Transverse colon (tissue), 4 donors: ENCODE measurements at regions not wholly inside any gene's neighbourhood (a gene's known extent, or its start where the extent isn't known, plus 50 kb on each side); places are given as distances from the start of the nearest gene placed in this dataset.
"Not testable (repeated sequence)": the region's sequence is repeated elsewhere in the genome, so short reads cannot be mapped to it uniquely, and the experiment has no call there.

ENCODE experiments used
- DNase-seq: peaks from one replicate; pipeline ENCODE4 v3.0.0-alpha.2; 2019
- H3K27ac ChIP-seq, 4 donors: fragments of 200-600 bp; sonication (generic); 2 replicates each; pipeline ENCODE4 v1.5.1; 2016 to 2018; ENCODE audit warnings: inconsistent platforms in 4 of 4
- H3K27me3 ChIP-seq: fragments of 200-600 bp; sonication (generic); 2 replicates; pipeline ENCODE4 v1.5.1; 2017; ENCODE audit warnings: inconsistent platforms
- H3K36me3 ChIP-seq, 4 donors: fragments of 200-600 bp; sonication (generic); 2 replicates each; pipeline ENCODE4 v1.5.1; 2017 to 2019; ENCODE audit warnings: inconsistent platforms in 4 of 4
- H3K4me1 ChIP-seq, 4 donors: fragments of 200-600 bp; sonication (generic); 2 replicates each; pipeline ENCODE4 v1.5.1; 2017 to 2020; ENCODE audit warnings: inconsistent platforms in 4 of 4
- H3K4me3 ChIP-seq, 4 donors: fragments of 200-600 bp; sonication (generic); 1 replicate in 1 of 4; 2 replicates in 3 of 4; pipeline versions ENCODE4 v1.5.1 to v1.6.1; 2017 to 2019; ENCODE audit warnings: inconsistent platforms in 4 of 4
- H3K9me3 ChIP-seq, 2 donors: fragments of 200-600 bp; sonication (generic); 2 replicates each; pipeline ENCODE4 v1.5.1; 2017 to 2019; ENCODE audit warnings: inconsistent platforms in 2 of 2
- CTCF ChIP-seq, 5 experiments: fragments of 200-600 bp in 3 of 5; fragments of 450-650 bp in 2 of 5; sonication (generic) in 3 of 5; IDR thresholded peaks; 1 replicate in 2 of 5; 2 replicates in 3 of 5; pipeline ENCODE4 v1.5.1; 2016 to 2017; ENCODE audit warnings: antibody characterized with exemption in 5 of 5, inconsistent platforms in 3 of 5, mild to moderate bottlenecking in 2 of 5, moderate library complexity in 1 of 5
- EP300 ChIP-seq: sonication (generic); formaldehyde crosslinking; IDR thresholded peaks from one replicate; pipeline ENCODE4 v1.6.1; 2017; ENCODE audit warnings: antibody characterized with exemption, low read depth
- POLR2A ChIP-seq: fragments of 450-650 bp; IDR thresholded peaks from one replicate; pipeline ENCODE4 v1.6.1; 2016; ENCODE audit warnings: antibody characterized with exemption, mild to moderate bottlenecking, moderate library complexity
- POLR2AphosphoS5 ChIP-seq, 3 donors: sonication (generic); formaldehyde crosslinking; IDR thresholded peaks; one replicate each; pipeline ENCODE4 v1.6.1; 2016; ENCODE audit warnings: antibody characterized with exemption in 3 of 3
- WGBS, 2 donors: methylation state at CpG; one replicate each; pipeline ENCODE4 v1.1.5; 2018; ENCODE audit warnings: low coverage in 1 of 2; 5-methylcytosine and 5-hydroxymethylcytosine counted together
- in situ Hi-C, 4 donors: fragments of 200-750 bp; cut with MboI; loops; one replicate each; pipeline versions ENCODE4 v1.15.0 to v1.15.1; 2017; ENCODE audit warnings: low sequenced_read_pairs in 3 of 4, low pct_ligation_motif_present in 1 of 4, low pct_unique_long_range_greater_than_20kb in 1 of 4
- intact Hi-C: fragments of 100-400 bp; cut with DNase I; formaldehyde crosslinking; loops from one replicate; pipeline ENCODE4 v1.15.1; 2023; ENCODE audit warnings: low total_unique reads

DNA sequence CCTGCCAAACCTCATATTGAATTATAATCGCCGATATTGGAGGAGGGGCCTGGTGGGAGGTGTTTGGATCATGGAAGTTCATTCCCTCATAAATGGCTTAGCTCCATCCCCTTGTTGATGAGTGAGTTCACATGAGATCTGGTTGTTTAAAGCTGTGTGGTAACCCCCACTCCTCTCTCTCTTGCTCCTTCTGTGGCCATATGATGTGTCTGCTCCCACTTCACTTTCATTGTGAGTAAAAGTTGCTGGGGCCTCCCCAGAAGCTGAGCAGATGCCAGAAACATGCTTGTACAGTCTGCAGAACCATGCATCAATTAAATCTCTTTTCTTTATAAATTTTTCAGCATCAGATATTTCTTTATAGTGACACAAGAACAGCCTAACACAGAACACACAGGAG lies 929.0 kb upstream of the FAT3 start:
- DNase-seq = no peak
- intact Hi-C loops = no loop called here
- Histone ChIP-seq H3K27me3 (no peaks in the 10 kb centered on the region), H3K27ac (no peak overlapping the region), H3K4me1 (no peaks in the 10 kb centered on the region), H3K36me3 (no peaks in the 10 kb centered on the region), H3K9me3 (no peaks in the 10 kb centered on the region), H3K4me3 (no peak overlapping the region)
- 78% methylated on average over 2 of the region's 2 CpGs; no CpG with 5 or more reads in 1 of the 2 donors for WGBS, 2 donors
- in situ Hi-C loops = no loop called here
- TF ChIP-seq POLR2A = no peak
- TF ChIP-seq POLR2AphosphoS5 (IDR thresholded peaks at IDR 0.05) = no peak
- no peak for TF ChIP-seq CTCF (IDR thresholded peaks at IDR 0.05)
- no peak for TF ChIP-seq EP300

DNA sequence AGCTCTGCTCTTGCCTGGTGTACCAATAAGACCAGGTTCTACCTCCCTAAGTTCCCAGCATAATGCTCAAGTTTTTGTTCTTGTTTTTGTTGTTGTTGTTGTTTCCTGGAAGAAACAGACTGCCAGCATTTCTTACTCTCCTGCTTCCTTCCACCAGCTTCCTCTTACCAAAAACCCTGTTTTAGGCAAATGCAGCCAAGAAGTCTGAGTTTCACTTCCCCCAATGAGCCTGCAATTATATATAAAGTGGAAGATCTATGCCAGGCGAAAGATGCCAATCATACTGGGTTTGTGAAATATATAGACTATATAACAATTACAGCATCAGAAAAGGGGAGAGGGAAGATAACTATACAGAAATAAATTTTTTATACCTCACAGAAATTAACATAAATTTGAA lies 931.5 kb upstream of the FAT3 start:
- H3K27ac ChIP-seq = no peak overlapping the region
- no peaks in the 10 kb centered on the region for H3K36me3 ChIP-seq
- H3K27me3 ChIP-seq = no peaks in the 10 kb centered on the region
- H3K4me3 ChIP-seq = no peak overlapping the region
- no peaks in the 10 kb centered on the region for H3K9me3 ChIP-seq
- TF ChIP-seq CTCF (IDR thresholded peaks at IDR 0.05) (no peak), POLR2AphosphoS5 (IDR thresholded peaks at IDR 0.05) (no peak), POLR2A (no peak), EP300 (no peak)
- 71 to 89% methylated on average over 1 of the region's 1 CpG for WGBS, 2 donors
- in situ Hi-C loops (no loop called here), intact Hi-C loops (no loop called here)
- DNase-seq = no peak
- H3K4me1 ChIP-seq = no peaks in the 10 kb centered on the region

DNA sequence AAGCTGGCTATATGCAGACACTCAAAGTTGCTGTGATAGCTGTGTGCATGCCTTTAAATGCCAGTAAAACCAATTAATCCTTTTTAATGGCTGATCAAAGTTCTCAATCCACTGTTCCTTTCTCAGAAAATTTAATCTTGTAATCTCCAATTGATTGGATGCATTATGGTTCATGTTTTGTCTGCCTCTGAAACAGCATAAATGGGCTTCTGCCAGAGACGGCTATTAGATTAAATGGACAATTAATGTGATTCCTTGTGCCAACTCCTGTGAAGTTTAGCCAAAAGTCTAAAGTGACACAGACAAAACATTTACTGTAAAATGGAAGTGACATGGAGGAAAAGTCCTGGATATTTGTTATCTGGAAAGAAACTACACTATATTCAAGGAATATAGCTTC lies 952.5 kb upstream of the FAT3 start:
- TF ChIP-seq CTCF (IDR thresholded peaks at IDR 0.05) (no peak), POLR2A (no peak), POLR2AphosphoS5 (IDR thresholded peaks at IDR 0.05) (no peak), EP300 (no peak)

GRCh38 chr11:91268512-91269295 lies 955.9 kb upstream of the FAT3 start:
- intact Hi-C loops, H3K36me3 ChIP-seq, H3K4me1 ChIP-seq, H3K9me3 ChIP-seq, in situ Hi-C loops, H3K4me3 ChIP-seq, H3K27ac ChIP-seq, H3K27me3 ChIP-seq, DNase-seq: not testable (repeated sequence)
- 89% methylated on average over 37 of the region's 37 CpGs; no CpG with 5 or more reads in 1 of the 2 donors for WGBS, 2 donors

More for the DNA sequence above, 952.5 kb upstream of the FAT3 start:
- no peaks in the 10 kb centered on the region for H3K27me3 ChIP-seq
- no peaks in the 10 kb centered on the region for H3K36me3 ChIP-seq
- no peak overlapping the region for H3K27ac ChIP-seq
- no peaks in the 10 kb centered on the region for H3K9me3 ChIP-seq
- WGBS, 2 donors = 91 to 100% methylated on average over 1 of the region's 1 CpG
- no peak overlapping the region for H3K4me3 ChIP-seq
- H3K4me1 ChIP-seq = no peaks in the 10 kb centered on the region
- DNase-seq = no peak
- in situ Hi-C loops (no loop called here), intact Hi-C loops (no loop called here)

- Histone ChIP-seq H3K27ac (no peak overlapping the region), H3K4me3 (no peak overlapping the region), H3K4me1 (no peaks in the 10 kb centered on the region), H3K9me3 (no peaks in the 10 kb centered on the region), H3K36me3 (no peaks in the 10 kb centered on the region), H3K27me3 (no peaks in the 10 kb centered on the region)
- intact Hi-C loops = no loop called here
- 77 to 89% methylated on average over 1 of the region's 1 CpG for WGBS, 2 donors
- DNase-seq = no peak
- no peak for TF ChIP-seq CTCF (IDR thresholded peaks at IDR 0.05)
- TF ChIP-seq POLR2AphosphoS5 (IDR thresholded peaks at IDR 0.05) = no peak
- no peak for TF ChIP-seq POLR2A
- no peak for TF ChIP-seq EP300
- in situ Hi-C loops = no loop called here
Measured at GRCh38 chr11:91265946-91266345, 958.7 kb upstream of the FAT3 start.
